Lower lobe of right lung (tissue), 2 donors: ENCODE measurements at regions not wholly inside any gene's neighbourhood (a gene's known extent, or its start where the extent isn't known, plus 50 kb on each side); places are given as distances from the start of the nearest gene placed in this dataset.

ENCODE experiments used
- ATAC-seq, 2 donors: fragments of 200-7000 bp; cut with Tn5 transposase; one replicate each; pipeline ENCODE4 v1.9.1; 2020 to 2022; ENCODE audit warnings: mild to moderate bottlenecking in 2 of 2, moderate library complexity in 2 of 2
- DNase-seq: peaks from one replicate; pipeline ENCODE4 v3.0.0-alpha.2; 2020
- H3K27ac ChIP-seq: fragments of 200-600 bp; one replicate; pipeline ENCODE4 v1.8.0; 2022
- H3K27me3 ChIP-seq: fragments of 200-600 bp; one replicate; pipeline ENCODE4 v1.8.0; 2022; ENCODE audit warnings: low read depth
- H3K36me3 ChIP-seq: fragments of 200-600 bp; one replicate; pipeline ENCODE4 v1.8.0; 2022; ENCODE audit warnings: mild to moderate bottlenecking
- H3K4me1 ChIP-seq: fragments of 200-600 bp; one replicate; pipeline ENCODE4 v1.8.0; 2022
- H3K4me3 ChIP-seq: fragments of 200-600 bp; one replicate; pipeline ENCODE4 v1.8.0; 2022; ENCODE audit warnings: mild to moderate bottlenecking
- H3K9me3 ChIP-seq: fragments of 200-600 bp; one replicate; pipeline ENCODE4 v1.8.0; 2022
- CTCF ChIP-seq: fragments of 200-600 bp; IDR thresholded peaks from one replicate; pipeline ENCODE4 v1.8.0; 2022; ENCODE audit warnings: antibody characterized with exemption, mild to moderate bottlenecking
- intact Hi-C: fragments of 100-400 bp; cut with DNase I; formaldehyde crosslinking; loops from one replicate; pipeline ENCODE4 v1.11.0; 2022
- donor health status: DM: no; HTN: yes; CAD: no; lungs with severe emphysema.

DNA sequence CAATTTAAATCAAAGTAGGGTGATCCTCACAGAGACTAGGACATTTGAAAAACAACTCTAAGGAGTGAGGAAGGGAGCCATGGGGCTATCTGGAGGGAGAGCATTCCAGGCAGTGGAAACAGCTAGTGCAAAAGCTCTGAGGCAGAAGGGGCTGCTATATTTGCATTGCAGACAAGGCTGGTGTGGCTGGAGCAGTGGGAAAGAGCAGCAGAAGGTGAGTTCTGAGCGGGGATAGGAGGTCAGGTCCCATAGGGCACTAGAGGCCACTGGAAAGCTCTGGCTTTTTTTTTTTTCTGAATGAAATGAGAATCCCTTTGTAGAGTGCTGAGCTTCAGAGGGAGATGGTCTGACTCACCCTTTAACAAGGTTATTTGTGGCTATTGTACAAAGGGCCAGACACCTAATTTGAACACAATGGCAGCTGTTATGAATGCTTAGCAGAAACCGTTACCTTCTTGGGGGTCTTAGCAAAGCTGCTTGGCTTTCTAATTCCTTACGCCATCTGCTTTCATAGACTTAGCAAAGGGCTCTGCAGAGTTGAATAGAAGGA lies 291.6 kb downstream of the BUD13 start:
- no peak for ATAC-seq

DNA sequence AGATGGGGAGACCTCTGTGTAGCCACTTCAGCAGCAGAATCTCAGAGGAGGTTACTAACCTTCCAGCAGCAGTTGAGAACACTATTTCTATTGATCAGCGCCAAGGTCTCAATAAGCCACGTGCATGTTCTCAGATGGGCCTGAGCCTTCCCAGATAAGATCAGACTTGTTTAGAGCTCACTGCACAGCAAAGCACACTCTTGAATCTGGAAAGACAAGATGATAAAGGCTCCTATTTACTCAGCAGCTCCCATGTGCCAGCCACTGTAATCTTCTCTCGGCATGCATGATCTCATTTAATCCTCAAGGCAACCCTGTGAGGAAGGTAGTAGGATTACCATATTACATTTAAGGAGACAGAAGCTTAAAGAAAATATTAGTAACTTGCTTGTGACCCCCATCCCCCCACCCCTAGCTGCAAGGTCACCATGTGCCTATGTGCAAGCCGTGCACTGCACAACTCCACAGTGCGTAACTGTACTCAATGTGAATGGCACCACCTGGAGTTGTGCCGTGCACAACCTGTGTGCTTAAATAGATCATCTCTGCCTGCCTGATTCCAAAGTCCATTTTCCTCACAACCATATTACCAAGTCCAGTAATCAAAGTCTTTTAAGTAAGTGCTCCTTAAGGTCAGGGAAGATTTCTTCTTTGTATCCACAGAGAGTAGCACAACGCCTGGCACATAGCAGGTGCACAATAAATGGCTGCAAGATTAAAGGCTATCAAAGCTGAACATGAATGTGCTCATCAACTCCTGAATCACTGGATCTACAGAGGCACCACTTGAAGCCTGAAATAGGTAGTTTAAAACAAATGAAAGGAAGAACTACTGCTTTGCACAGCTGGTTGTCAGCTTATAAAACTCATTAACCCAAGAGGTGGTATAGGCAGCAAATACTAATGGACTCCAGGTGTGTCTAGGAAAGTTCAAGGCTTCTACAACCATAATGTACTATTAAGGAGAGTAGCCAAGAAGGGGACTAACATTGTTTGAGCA lies 293.8 kb downstream of the BUD13 start:
- Histone ChIP-seq H3K9me3 (no peaks in the 10 kb centered on the region), H3K36me3 (no peaks in the 10 kb centered on the region), H3K27ac (no peak overlapping the region), H3K4me3 (no peak overlapping the region), H3K4me1 (no peaks in the 10 kb centered on the region), H3K27me3 (peaks cover 6% of the 10 kb centered on the region)
- ATAC-seq (no peak), DNase-seq (no peak)
- no peak for TF ChIP-seq CTCF
- intact Hi-C loops, result no loop called here

More for the DNA sequence above, 291.6 kb downstream of the BUD13 start:
- Histone ChIP-seq H3K27ac (no peak overlapping the region), H3K27me3 (peaks cover 7% of the 10 kb centered on the region), H3K9me3 (no peaks in the 10 kb centered on the region), H3K4me3 (no peak overlapping the region), H3K36me3 (no peaks in the 10 kb centered on the region), H3K4me1 (no peaks in the 10 kb centered on the region)
- TF ChIP-seq CTCF, result no peak
- intact Hi-C loops, result no loop called here
- DNase-seq, result no peak

DNA sequence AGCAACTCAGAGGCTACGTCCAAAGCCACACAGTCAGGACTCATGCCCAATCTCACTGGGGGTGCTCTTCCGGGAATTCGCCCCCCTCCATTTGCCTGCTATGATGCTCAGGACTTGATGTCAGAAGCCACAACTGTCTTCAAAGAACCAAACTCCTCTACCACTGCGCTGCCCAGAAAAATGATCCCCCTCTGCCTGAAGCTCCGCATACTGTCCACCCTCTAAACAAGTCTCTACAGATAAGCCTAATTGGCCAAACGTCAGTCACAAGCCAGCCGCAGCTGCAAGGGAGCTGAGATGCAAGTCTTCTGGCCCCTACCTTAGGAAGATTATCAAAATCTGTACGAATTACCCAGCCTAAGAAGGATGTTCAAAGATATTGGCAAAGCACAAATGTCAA lies 294.6 kb downstream of the BUD13 start:
- intact Hi-C loops, result no loop called here
- no peak overlapping the region for H3K27ac ChIP-seq
- TF ChIP-seq CTCF, result no peak
- no peaks in the 10 kb centered on the region for H3K36me3 ChIP-seq
- no peaks in the 10 kb centered on the region for H3K27me3 ChIP-seq
- ATAC-seq (no peak), DNase-seq (no peak)
- H3K9me3 ChIP-seq, result no peaks in the 10 kb centered on the region
- H3K4me1 ChIP-seq, result no peaks in the 10 kb centered on the region
- no peak overlapping the region for H3K4me3 ChIP-seq

GRCh38 chr11:116473790-116474346 lies 298.9 kb downstream of the BUD13 start:
- Histone ChIP-seq H3K4me1 (no peaks in the 10 kb centered on the region), H3K4me3 (no peak overlapping the region), H3K9me3 (no peaks in the 10 kb centered on the region), H3K36me3 (no peaks in the 10 kb centered on the region), H3K27me3 (no peaks in the 10 kb centered on the region), H3K27ac (no peak overlapping the region)
- intact Hi-C loops, result no loop called here
- DNase-seq (no peak), ATAC-seq (no peak)
- no peak for TF ChIP-seq CTCF

DNA sequence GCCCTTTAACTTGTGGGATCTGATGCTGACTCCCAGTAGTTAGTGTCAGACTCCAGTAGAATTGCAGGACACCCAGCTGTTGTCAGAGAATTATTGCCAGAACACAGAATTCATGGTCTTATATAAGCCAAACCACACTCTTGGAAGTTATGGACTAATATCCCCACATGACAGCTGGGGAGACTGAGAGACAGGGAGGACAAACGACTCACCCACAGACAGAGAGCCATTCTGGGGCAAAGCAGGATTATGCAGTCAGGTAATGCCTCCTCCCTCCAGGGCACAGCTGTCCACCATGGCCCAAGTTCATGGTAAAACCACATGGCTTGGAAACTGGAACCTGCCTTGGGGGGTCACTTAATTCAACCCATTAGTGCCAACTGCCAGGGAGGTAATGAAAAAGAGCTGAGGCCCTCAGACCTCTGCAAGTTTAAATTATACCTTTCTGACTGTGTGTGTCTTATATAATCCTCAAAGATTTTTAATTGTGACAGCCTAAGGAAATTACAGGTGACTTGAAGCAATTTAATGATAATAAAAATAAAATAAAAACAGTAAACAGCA lies 299.5 kb downstream of the BUD13 start:
- Histone ChIP-seq H3K36me3 (no peaks in the 10 kb centered on the region), H3K27ac (no peak overlapping the region), H3K4me1 (no peaks in the 10 kb centered on the region), H3K4me3 (no peak overlapping the region), H3K9me3 (no peaks in the 10 kb centered on the region), H3K27me3 (no peaks in the 10 kb centered on the region)
- no peak for TF ChIP-seq CTCF
- intact Hi-C loops, result no loop called here
- no peak for ATAC-seq
- no peak for DNase-seq
